GM06990 (cell line): ENCODE measurements at regions not wholly inside any gene's neighbourhood (a gene's known extent, or its start where the extent isn't known, plus 50 kb on each side); places are given as distances from the start of the nearest gene placed in this dataset.

ENCODE experiments used
- DNase-seq: peaks from one replicate; pipeline ENCODE4 v3.0.0-alpha.2; 2011; ENCODE audit not compliant: insufficient read length; ENCODE audit errors: extremely low read depth
- H3K27me3 ChIP-seq: replicated peaks from 2 replicates; pipeline ENCODE4 v1.6.0; 2011; ENCODE audit warnings: low read length; ENCODE audit not compliant: control insufficient read depth, insufficient read depth
- H3K36me3 ChIP-seq: 2 replicates; pipeline ENCODE4 v1.5.1; 2011; ENCODE audit warnings: low read length; ENCODE audit not compliant: control insufficient read depth, insufficient read depth
- H3K4me3 ChIP-seq: replicated peaks from 2 replicates; pipeline ENCODE4 v1.5.1; 2011; ENCODE audit warnings: low read depth, mild to moderate bottlenecking, control low read depth, low read length
- CTCF ChIP-seq: IDR thresholded peaks from 2 replicates; pipeline ENCODE4 v1.5.1; 2011; ENCODE audit warnings: low read length, control low read depth, mild to moderate bottlenecking, inconsistent platforms; ENCODE audit not compliant: insufficient read depth, poor library complexity, severe bottlenecking

GRCh38 chr9:26722755-26723154, 169.8 kb downstream of the CAAP1 start:
- DNase-seq: no peak
- H3K36me3 ChIP-seq: no peaks in the 10 kb centered on the region
- TF ChIP-seq CTCF: no peak

GRCh38 chr9:26710008-26710407, 182.6 kb downstream of the CAAP1 start:
- Histone ChIP-seq H3K27me3 (no peaks in the 10 kb centered on the region), H3K36me3 (no peaks in the 10 kb centered on the region), H3K4me3 (no peak overlapping the region)
- TF ChIP-seq CTCF: no peak
- no peak for DNase-seq

More at GRCh38 chr9:26722755-26723154, 169.8 kb downstream of the CAAP1 start:
- Histone ChIP-seq H3K4me3 (no peak overlapping the region), H3K27me3 (no peaks in the 10 kb centered on the region)

GRCh38 chr9:26706223-26706622, 186.4 kb downstream of the CAAP1 start:
- Histone ChIP-seq H3K36me3 (no peaks in the 10 kb centered on the region), H3K4me3 (no peak overlapping the region), H3K27me3 (no peaks in the 10 kb centered on the region)
- no peak for DNase-seq
- TF ChIP-seq CTCF: no peak

GRCh38 chr9:26695298-26695622, 197.3 kb downstream of the CAAP1 start:
- TF ChIP-seq CTCF: no peak
- H3K27me3 ChIP-seq: no peaks in the 10 kb centered on the region
- H3K36me3 ChIP-seq: no peaks in the 10 kb centered on the region
- H3K4me3 ChIP-seq: no peak overlapping the region
- DNase-seq: no peak

- no peak for TF ChIP-seq CTCF
Observed at GRCh38 chr9:26694381-26695297, 198.0 kb downstream of the CAAP1 start.

More at GRCh38 chr9:26694381-26695297, 198.0 kb downstream of the CAAP1 start:
- Histone ChIP-seq H3K36me3 (no peaks in the 10 kb centered on the region), H3K4me3 (no peak overlapping the region), H3K27me3 (no peaks in the 10 kb centered on the region)
- DNase-seq: no peak
